T-helper 1 cell treated with Interleukin-12 subunit alpha and Interleukin-12 subunit beta and Interleukin-4 antibody, amounts not matched to agents 30 μg/mL and 1 μg/mL, for 36 hours (primary cell): ENCODE measurements at regions not wholly inside any gene's neighbourhood (a gene's known extent, or its start where the extent isn't known, plus 50 kb on each side); places are given as distances from the start of the nearest gene placed in this dataset.

Experiments
- H3K27ac Mint-ChIP-seq: one replicate; pipeline ENCODE4 v1.8.0; 2021; ENCODE audit warnings: mild to moderate bottlenecking, mixed read lengths
- H3K27me3 Mint-ChIP-seq: one replicate; pipeline ENCODE4 v1.8.0; 2021; ENCODE audit warnings: low read depth, mixed read lengths
- H3K36me3 Mint-ChIP-seq: one replicate; pipeline ENCODE4 v1.8.0; 2021; ENCODE audit warnings: low read depth, mixed read lengths
- H3K4me1 Mint-ChIP-seq: one replicate; pipeline ENCODE4 v1.8.0; 2021; ENCODE audit warnings: low read depth, mixed read lengths
- H3K4me3 Mint-ChIP-seq: one replicate; pipeline ENCODE4 v1.8.0; 2021; ENCODE audit warnings: mild to moderate bottlenecking, moderate library complexity, mixed read lengths
- H3K9me3 Mint-ChIP-seq: one replicate; pipeline ENCODE4 v1.8.0; 2021; ENCODE audit warnings: mixed read lengths

GRCh38 chr10:123607386-123607785, 58.8 kb upstream of the GPR26 start:
- no peaks in the 10 kb centered on the region for H3K27me3 Mint-ChIP-seq
- H3K9me3 Mint-ChIP-seq: no peaks in the 10 kb centered on the region
- H3K36me3 Mint-ChIP-seq: no peaks in the 10 kb centered on the region
- H3K4me3 Mint-ChIP-seq: no peak overlapping the region
- H3K4me1 Mint-ChIP-seq: no peaks in the 10 kb centered on the region
- no peak overlapping the region for H3K27ac Mint-ChIP-seq

DNA sequence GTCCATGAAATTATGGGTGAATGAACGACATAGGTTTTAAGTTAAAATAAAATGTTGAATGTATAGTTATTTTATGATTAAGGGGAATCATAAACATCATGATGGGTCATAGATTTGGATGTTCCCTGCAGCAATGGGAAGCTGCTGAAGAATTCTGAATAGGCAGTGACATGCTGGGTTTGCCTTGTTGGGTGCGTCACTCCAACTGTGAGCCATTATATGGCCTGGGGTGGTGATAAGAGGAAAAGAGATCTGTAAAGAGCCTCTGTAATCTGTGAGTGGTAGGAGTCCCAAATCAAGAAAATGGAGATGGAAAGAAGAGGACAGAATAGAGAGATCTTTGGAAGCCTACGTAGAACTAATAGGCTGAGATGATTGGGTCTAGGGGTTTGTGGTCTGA, 58.1 kb upstream of the GPR26 start:
- Mint-ChIP-seq H3K4me3 (no peak overlapping the region), H3K27ac (no peak overlapping the region), H3K36me3 (no peaks in the 10 kb centered on the region), H3K27me3 (no peaks in the 10 kb centered on the region), H3K4me1 (no peaks in the 10 kb centered on the region), H3K9me3 (no peaks in the 10 kb centered on the region)

DNA sequence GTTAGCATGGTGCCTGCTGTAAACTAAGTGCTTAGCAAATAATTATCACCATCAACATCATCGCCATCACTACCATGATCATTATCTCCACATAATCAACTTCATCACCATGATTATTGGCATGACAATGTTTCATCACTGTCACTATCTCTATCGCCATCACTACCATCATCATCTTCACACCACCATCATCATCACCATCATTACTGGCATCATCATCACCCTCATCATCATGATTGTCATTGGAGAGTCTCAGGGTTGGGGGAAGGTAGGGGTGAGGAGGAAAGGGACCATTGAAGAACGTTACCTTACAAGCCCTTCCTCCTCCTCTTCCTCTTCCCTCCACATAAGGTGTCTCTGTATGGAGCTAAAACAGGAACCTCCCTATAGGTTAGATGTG, 54.9 kb upstream of the GPR26 start:
- no peak overlapping the region for H3K27ac Mint-ChIP-seq
- no peak overlapping the region for H3K4me3 Mint-ChIP-seq
- no peaks in the 10 kb centered on the region for H3K4me1 Mint-ChIP-seq
- H3K27me3 Mint-ChIP-seq: no peaks in the 10 kb centered on the region
- H3K36me3 Mint-ChIP-seq: no peaks in the 10 kb centered on the region
- no peaks in the 10 kb centered on the region for H3K9me3 Mint-ChIP-seq

- H3K4me1 Mint-ChIP-seq: no peaks in the 10 kb centered on the region
- no peak overlapping the region for H3K27ac Mint-ChIP-seq
- H3K27me3 Mint-ChIP-seq: no peaks in the 10 kb centered on the region
- no peaks in the 10 kb centered on the region for H3K9me3 Mint-ChIP-seq
- H3K36me3 Mint-ChIP-seq: no peaks in the 10 kb centered on the region
- H3K4me3 Mint-ChIP-seq: no peak overlapping the region
Observed at GRCh38 chr10:123611876-123612275, 54.3 kb upstream of the GPR26 start.

DNA sequence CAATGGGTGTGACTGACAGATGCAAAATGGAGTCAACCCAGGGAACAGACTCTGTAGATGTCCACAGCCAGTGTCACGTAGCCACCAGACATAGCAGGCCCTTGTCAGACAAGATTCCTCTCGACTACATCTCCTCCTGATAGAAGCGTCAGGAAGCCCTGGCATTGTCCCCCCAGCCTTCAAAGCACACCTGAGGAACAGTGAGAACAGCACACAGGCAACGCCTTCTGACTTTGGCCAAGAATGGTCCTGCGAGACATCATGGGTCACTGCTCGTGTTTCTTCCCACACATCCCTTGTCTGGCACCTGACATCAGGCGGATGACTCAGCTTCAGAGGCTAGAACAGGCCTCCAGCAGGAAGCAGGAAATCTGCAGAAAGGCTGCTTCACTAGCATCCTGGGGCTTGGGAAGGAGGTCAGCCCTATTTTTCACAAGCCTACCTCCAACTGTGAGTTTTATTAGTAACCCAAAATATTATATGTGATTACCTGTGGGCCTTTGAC, 52.8 kb upstream of the GPR26 start:
- no peaks in the 10 kb centered on the region for H3K36me3 Mint-ChIP-seq
- no peaks in the 10 kb centered on the region for H3K27me3 Mint-ChIP-seq
- H3K9me3 Mint-ChIP-seq: no peaks in the 10 kb centered on the region
- no peak overlapping the region for H3K27ac Mint-ChIP-seq
- no peak overlapping the region for H3K4me3 Mint-ChIP-seq
- H3K4me1 Mint-ChIP-seq: no peaks in the 10 kb centered on the region

DNA sequence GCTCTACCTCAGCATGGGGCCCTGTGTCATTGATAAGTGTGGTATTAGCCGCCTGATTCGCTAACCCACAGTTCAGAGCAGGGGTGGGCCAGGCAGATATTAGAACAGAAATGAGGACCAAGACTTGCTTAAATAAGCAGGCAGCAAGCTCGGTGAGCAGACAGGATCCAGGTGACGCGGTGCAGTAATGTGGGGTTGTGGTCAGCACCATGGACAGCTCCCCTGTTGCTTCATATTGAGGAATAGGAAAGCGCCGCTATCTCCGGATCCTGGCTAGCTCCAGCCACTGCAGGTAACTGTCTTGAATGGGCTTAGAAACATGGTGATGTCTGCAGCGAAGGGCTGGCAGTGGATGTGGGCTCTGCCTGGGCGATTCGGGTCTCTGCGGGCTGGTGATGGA, 51.3 kb upstream of the GPR26 start:
- Mint-ChIP-seq H3K9me3 (no peaks in the 10 kb centered on the region), H3K4me1 (no peaks in the 10 kb centered on the region), H3K4me3 (no peak overlapping the region), H3K36me3 (no peaks in the 10 kb centered on the region), H3K27ac (no peak overlapping the region), H3K27me3 (no peaks in the 10 kb centered on the region)
